ENCODE measurements at regions not wholly inside any gene's neighbourhood (a gene's known extent, or its start where the extent isn't known, plus 50 kb on each side); places are given as distances from the start of the nearest gene placed in this dataset.

DNA sequence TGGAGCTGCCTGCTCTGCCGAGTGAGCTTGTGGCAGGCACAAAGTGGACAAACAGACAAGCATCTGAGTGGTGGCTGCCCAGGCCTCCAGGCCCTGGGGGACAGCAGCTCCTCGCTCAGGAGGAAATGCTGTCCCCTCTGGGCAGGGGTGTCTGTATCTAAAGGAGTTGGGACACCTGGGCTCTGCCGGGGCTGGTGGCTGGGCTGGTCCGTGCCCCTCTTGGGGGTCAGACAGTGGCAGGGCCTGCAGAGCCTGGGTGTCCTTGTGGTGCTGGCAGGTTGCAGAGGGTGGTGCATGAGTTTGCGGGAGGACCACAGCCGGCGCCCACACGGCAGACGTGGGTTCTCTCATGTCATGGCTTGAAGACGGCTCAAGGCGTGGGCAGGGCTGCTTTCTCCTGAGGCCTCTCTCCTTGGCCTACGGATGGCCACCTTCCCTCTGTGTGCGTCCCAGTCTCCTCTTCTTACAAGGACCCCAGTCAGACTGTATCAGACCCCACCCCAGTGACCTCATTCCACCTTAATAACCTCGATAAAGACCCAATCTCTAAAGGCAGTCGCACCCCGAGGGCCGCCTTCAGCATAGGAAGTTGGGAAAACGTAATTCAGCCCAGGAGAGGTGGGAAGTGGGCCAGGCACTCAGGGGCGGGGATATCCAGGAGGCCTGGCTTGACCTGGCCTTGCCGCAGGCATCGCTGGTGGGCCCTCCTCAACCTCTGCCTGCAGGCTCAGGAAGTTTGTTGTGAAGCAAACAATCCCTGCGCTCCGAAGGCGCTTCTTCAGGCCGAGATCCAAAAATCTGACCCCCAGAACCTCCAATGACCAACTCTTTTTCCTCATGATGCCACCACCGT is 110.0 kb downstream of the KIF26A start:
- Histone ChIP-seq H3K27ac (no peak overlapping the region), H3K4me1 (no peaks in the 10 kb centered on the region), H3K9me3 (peaks cover 0 to 29% (median 9%) of the 10 kb centered on the region in 11 donors), H3K36me3 (no peaks in the 10 kb centered on the region), H3K27me3 (no peaks in the 10 kb centered on the region), H3K4me3 (no peak overlapping the region)
- DNase-seq = no peak
- TF ChIP-seq CTCF (IDR thresholded peaks at IDR 0.05) = no peak
- intact Hi-C loops (cut with DNase I) = no loop called here
- no peak for ATAC-seq
- 86% methylated on average over 26 of the region's 26 CpGs for WGBS, 2 donors

DNA sequence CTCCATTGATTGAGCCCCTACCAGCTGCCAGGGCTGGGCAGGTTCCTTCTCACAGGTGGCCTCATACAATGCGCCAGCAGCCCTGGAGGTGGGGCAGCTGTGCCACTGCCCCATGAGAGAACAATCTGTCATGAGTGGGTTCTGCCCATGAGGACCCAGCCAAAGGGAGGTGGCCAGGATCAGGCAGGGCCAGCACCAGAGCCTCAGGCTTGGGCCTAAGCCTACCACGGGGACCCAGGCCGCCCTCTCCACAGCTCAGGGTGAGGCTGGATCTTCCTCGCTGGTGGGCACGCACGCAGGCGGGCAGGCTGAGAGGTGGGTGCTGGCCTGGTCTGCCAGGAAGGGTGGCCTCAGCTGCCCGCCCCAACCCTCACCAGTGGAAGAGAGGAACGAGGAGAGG is 110.7 kb downstream of the KIF26A start:
- ATAC-seq = no peak
- DNase-seq = no peak
- Histone ChIP-seq H3K4me3 (no peak overlapping the region), H3K4me1 (no peaks in the 10 kb centered on the region), H3K36me3 (no peaks in the 10 kb centered on the region), H3K27ac (no peak overlapping the region), H3K27me3 (no peaks in the 10 kb centered on the region), H3K9me3 (peaks cover 0 to 24% (median 9%) of the 10 kb centered on the region in 11 donors)
- 97 to 100% methylated on average over 9 of the region's 9 CpGs for WGBS, 2 donors
- intact Hi-C loops (cut with DNase I) = no loop called here
- TF ChIP-seq CTCF (IDR thresholded peaks at IDR 0.05) = no peak

DNA sequence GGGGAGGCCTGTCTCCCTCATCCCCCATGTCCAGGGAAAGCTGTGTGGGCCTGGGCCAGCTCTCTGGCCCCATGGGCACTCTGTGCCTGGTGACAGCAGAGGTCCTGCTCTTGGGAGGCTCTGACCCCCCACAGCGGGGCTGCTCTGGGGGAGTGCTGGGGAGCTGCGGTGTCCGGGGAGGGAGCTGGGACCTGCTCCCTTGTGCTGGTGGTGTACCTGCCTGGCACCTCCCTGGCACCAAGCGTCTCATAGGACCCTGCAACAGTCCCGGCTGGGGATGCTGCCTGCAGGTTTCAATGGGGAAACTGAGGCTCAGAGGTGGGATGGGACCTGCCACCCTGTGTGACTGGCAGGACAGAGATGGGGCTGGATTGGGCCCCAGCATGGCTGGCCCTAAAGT is 111.3 kb downstream of the KIF26A start:
- Histone ChIP-seq H3K27me3 (no peaks in the 10 kb centered on the region), H3K4me3 (no peak overlapping the region), H3K9me3 (peaks cover 0 to 18% (median 9%) of the 10 kb centered on the region in 11 donors), H3K36me3 (no peaks in the 10 kb centered on the region), H3K4me1 (no peaks in the 10 kb centered on the region), H3K27ac (no peak overlapping the region)
- 97 to 98% methylated on average over 5 of the region's 5 CpGs for WGBS, 2 donors
- intact Hi-C loops (cut with DNase I) = no loop called here
- DNase-seq (no peak), ATAC-seq (peak in 1 of 8 donors; percentile 10)
- no peak for TF ChIP-seq CTCF (IDR thresholded peaks at IDR 0.05)

DNA sequence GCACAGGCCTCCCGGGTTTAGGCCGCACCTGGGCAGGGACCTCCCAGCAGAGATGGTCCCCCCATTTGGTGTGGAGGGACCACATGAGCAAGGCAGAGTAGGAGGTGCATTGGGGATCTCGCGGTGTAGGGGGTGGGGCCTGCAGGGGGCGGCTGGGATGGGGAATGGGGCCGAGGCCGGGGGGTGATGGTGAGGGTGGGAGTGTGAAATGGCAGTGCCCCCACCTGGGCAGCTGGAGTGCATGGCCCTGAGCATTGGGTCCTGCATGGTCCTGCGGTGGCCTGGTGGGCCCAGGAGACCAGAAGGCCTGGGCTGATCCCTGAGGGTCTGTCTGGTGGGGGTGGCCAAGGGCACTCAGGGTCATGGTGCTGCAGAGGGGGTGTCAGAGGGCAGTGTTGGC is 111.8 kb downstream of the KIF26A start:
- intact Hi-C loops (cut with DNase I) = no loop called here
- no peaks in the 10 kb centered on the region for H3K4me1 ChIP-seq
- ATAC-seq = peak in 1 of 8 donors; percentile 9
- no peaks in the 10 kb centered on the region for H3K36me3 ChIP-seq
- no peak overlapping the region for H3K4me3 ChIP-seq
- 89 to 97% methylated on average over 8 of the region's 8 CpGs for WGBS, 2 donors
- no peak for TF ChIP-seq CTCF (IDR thresholded peaks at IDR 0.05)
- H3K27ac ChIP-seq = no peak overlapping the region
- no peaks in the 10 kb centered on the region for H3K27me3 ChIP-seq
- DNase-seq = no peak
- peaks cover 0 to 14% (median 8%) of the 10 kb centered on the region in 11 donors for H3K9me3 ChIP-seq

All from heart right ventricle (tissue), 16 donors.